RWPE2 (cell line): ENCODE measurements at regions not wholly inside any gene's neighbourhood (a gene's known extent, or its start where the extent isn't known, plus 50 kb on each side); places are given as distances from the start of the nearest gene placed in this dataset.

Source experiments
- ATAC-seq: fragments of 200-7000 bp; cut with Tn5 transposase; 3 replicates; pipeline ENCODE4 v1.9.1; 2021; ENCODE audit warnings: low read depth
- DNase-seq: peaks from one replicate; pipeline ENCODE4 v3.0.0-alpha.2; 2020; ENCODE audit warnings: low spot score
- H3K27ac ChIP-seq: fragments of 450-650 bp; 2 replicates; pipeline ENCODE4 v1.5.1; 2017; ENCODE audit warnings: mild to moderate bottlenecking; ENCODE audit not compliant: poor library complexity, severe bottlenecking
- H3K27me3 ChIP-seq: fragments of 250-450 bp; sonication (Bioruptor Pico); 2 replicates; pipeline ENCODE4 v1.5.1; 2021; ENCODE audit warnings: mild to moderate bottlenecking, moderate library complexity; ENCODE audit not compliant: insufficient read depth, poor library complexity, severe bottlenecking
- H3K36me3 ChIP-seq: fragments of 250-450 bp; sonication (Bioruptor Pico); 2 replicates; pipeline ENCODE4 v1.5.1; 2020; ENCODE audit warnings: low read depth, mild to moderate bottlenecking, moderate library complexity
- H3K4me1 ChIP-seq: fragments of 250-450 bp; sonication (Bioruptor Pico); 2 replicates; pipeline ENCODE4 v1.5.1; 2021; ENCODE audit warnings: mild to moderate bottlenecking, moderate library complexity; ENCODE audit not compliant: insufficient read depth, poor library complexity, severe bottlenecking
- H3K4me3 ChIP-seq: fragments of 250-450 bp; sonication (Bioruptor Pico); 2 replicates; pipeline ENCODE4 v1.5.1; 2021; ENCODE audit warnings: mild to moderate bottlenecking, moderate library complexity; ENCODE audit not compliant: severe bottlenecking
- H3K9me3 ChIP-seq: fragments of 250-450 bp; sonication (Bioruptor Pico); 2 replicates; pipeline ENCODE4 v1.5.1; 2021; ENCODE audit warnings: mild to moderate bottlenecking, moderate library complexity; ENCODE audit not compliant: severe bottlenecking
- TF ChIP-seq, protein P1 (sequence below): fragments of 450-650 bp; IDR thresholded peaks from one replicate; pipeline ENCODE4 v1.5.1; 2017; ENCODE audit warnings: mild to moderate bottlenecking, moderate library complexity; ENCODE audit not compliant: poor library complexity, severe bottlenecking

- H3K27ac ChIP-seq, result no peak overlapping the region
- H3K27me3 ChIP-seq, result peaks cover 6% of the 10 kb centered on the region
- no peaks in the 10 kb centered on the region for H3K9me3 ChIP-seq
- ATAC-seq (no peak), DNase-seq (no peak)
- no peaks in the 10 kb centered on the region for H3K4me1 ChIP-seq
- H3K4me3 ChIP-seq, result no peak overlapping the region
- H3K36me3 ChIP-seq, result no peaks in the 10 kb centered on the region
- TF ChIP-seq, protein P1, sequence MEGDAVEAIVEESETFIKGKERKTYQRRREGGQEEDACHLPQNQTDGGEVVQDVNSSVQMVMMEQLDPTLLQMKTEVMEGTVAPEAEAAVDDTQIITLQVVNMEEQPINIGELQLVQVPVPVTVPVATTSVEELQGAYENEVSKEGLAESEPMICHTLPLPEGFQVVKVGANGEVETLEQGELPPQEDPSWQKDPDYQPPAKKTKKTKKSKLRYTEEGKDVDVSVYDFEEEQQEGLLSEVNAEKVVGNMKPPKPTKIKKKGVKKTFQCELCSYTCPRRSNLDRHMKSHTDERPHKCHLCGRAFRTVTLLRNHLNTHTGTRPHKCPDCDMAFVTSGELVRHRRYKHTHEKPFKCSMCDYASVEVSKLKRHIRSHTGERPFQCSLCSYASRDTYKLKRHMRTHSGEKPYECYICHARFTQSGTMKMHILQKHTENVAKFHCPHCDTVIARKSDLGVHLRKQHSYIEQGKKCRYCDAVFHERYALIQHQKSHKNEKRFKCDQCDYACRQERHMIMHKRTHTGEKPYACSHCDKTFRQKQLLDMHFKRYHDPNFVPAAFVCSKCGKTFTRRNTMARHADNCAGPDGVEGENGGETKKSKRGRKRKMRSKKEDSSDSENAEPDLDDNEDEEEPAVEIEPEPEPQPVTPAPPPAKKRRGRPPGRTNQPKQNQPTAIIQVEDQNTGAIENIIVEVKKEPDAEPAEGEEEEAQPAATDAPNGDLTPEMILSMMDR, result no peak
Measured at GRCh38 chr6:50102676-50103075, 52.9 kb upstream of the DEFB112 start.

DNA sequence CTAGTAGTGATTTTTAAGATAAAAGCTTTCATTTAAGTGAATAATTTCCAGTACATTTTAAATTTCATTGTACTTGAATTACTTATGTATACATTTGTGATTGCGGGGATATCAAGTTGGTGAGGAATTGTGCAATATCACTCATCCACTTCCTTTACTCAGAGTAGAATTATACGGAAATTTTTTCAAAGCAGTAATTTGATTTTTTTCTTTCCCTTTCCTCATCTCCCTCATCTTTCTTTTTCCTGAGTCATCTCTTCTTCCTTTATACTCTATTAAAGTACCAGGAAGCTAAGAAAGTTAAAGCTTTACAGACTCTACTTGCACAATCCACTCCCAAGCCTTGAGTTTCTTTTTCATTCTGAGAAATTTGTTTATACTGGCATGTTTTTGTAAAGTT lies 60.9 kb upstream of the DEFB112 start:
- Histone ChIP-seq H3K9me3 (no peaks in the 10 kb centered on the region), H3K36me3 (no peaks in the 10 kb centered on the region), H3K27ac (no peak overlapping the region), H3K4me3 (no peak overlapping the region), H3K4me1 (no peaks in the 10 kb centered on the region), H3K27me3 (peaks cover 8% of the 10 kb centered on the region)
- no peak for ATAC-seq
- no peak for DNase-seq
- TF ChIP-seq, protein P1, result no peak

- no peak for ATAC-seq
- H3K9me3 ChIP-seq, result no peaks in the 10 kb centered on the region
- no peak overlapping the region for H3K27ac ChIP-seq
- no peak for DNase-seq
- H3K27me3 ChIP-seq, result peaks cover 9% of the 10 kb centered on the region
- H3K36me3 ChIP-seq, result no peaks in the 10 kb centered on the region
- TF ChIP-seq, protein P1, result no peak
- no peaks in the 10 kb centered on the region for H3K4me1 ChIP-seq
- H3K4me3 ChIP-seq, result no peak overlapping the region
Measured at GRCh38 chr6:50112981-50113857, 63.5 kb upstream of the DEFB112 start.

DNA sequence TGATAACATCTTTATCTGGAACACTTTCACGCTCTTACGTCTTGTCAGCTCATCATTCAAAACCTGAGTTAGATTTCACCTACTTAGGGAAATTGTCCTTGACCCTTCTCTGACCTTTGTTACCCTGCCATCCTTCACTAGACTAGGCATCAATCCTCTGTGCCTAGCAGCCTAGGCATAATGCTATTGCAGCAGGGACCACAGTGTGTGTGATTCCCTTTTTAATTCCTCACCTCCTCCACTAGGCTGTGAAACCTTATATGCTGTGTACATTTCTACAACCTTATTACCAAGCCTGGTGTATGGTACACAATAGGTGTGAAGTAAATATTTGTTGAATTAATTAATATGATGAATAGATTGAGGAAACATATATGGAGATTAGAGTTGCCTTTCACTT lies 66.7 kb upstream of the DEFB112 start:
- TF ChIP-seq, protein P1, result no peak
- no peaks in the 10 kb centered on the region for H3K4me1 ChIP-seq
- H3K36me3 ChIP-seq, result no peaks in the 10 kb centered on the region
- no peak overlapping the region for H3K4me3 ChIP-seq
- ATAC-seq (no peak), DNase-seq (no peak)
- H3K9me3 ChIP-seq, result no peaks in the 10 kb centered on the region
- H3K27ac ChIP-seq, result no peak overlapping the region
- peaks cover 9% of the 10 kb centered on the region for H3K27me3 ChIP-seq

DNA sequence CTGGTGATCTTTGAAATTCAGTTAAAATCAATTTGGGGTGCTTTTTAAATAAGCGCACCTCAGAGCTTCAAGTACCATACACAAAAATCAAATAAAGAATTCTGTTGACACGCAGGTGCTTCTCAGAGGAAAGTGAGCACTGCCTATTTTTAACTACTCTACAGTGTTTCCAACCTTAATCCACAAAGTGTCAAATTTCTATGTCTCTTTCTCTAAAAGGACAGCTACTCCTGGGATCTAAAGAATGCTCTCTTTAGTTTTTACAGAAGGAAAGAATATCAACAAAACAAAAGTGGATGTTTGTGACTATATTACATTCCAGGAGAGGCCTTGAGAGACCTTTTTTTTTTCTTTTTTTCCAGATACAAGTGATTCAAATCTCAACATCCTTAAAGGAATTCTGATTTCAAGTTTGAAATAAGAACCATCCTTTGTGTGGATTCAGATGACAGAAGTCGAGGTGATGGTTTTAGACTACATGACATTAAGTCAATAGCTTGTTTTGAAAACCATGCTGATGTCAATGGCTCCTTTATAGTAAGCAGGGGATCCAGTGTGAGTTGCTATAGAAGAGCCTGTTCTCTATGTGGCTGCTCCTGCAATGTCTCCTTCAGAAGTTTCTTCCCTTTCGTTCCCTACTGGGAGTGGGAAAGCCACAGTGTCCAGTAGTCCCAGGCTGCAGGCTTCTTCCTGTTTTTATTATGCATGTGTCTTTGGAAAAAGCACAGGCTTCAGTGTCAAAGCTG lies 67.2 kb upstream of the DEFB112 start:
- Histone ChIP-seq H3K36me3 (no peaks in the 10 kb centered on the region), H3K27ac (no peak overlapping the region), H3K4me1 (no peaks in the 10 kb centered on the region), H3K9me3 (no peaks in the 10 kb centered on the region), H3K27me3 (peaks cover 9% of the 10 kb centered on the region), H3K4me3 (no peak overlapping the region)
- TF ChIP-seq, protein P1, result no peak
- DNase-seq, result no peak
- ATAC-seq, result no peak
